Gastrocnemius medialis (tissue), 4 donors: ENCODE measurements at regions not wholly inside any gene's neighbourhood (a gene's known extent, or its start where the extent isn't known, plus 50 kb on each side); places are given as distances from the start of the nearest gene placed in this dataset.

Experiments used
- ATAC-seq, 2 donors: fragments of 150-250 bp; one replicate each; pipeline ENCODE4 v1.9.1; 2016
- DNase-seq, 2 donors: peaks; one replicate each; pipeline ENCODE4 v3.0.0-alpha.2; 2019
- H3K27ac ChIP-seq, 4 donors: fragments of 200-600 bp; sonication (generic); 1 replicate in 1 of 4; 2 replicates in 3 of 4; pipeline ENCODE4 v1.5.1; 2016 to 2018; ENCODE audit warnings: mild to moderate bottlenecking in 2 of 4, moderate library complexity in 1 of 4
- H3K27me3 ChIP-seq, 3 donors: fragments of 200-600 bp; sonication (generic) in 2 of 3; 1 replicate in 1 of 3; 2 replicates in 2 of 3; pipeline versions ENCODE4 v1.5.1 to v1.6.0; 2016 to 2019; ENCODE audit warnings: mild to moderate bottlenecking in 1 of 3, moderate library complexity in 1 of 3
- H3K36me3 ChIP-seq, 2 donors: fragments of 200-600 bp; sonication (generic) in 1 of 2; one replicate each; pipeline ENCODE4 v1.5.1; 2017 to 2018
- H3K4me1 ChIP-seq, 2 donors: fragments of 200-600 bp; sonication (generic) in 1 of 2; one replicate each; pipeline ENCODE4 v1.5.1; 2016 to 2017; ENCODE audit warnings: mild to moderate bottlenecking in 2 of 2
- H3K4me3 ChIP-seq, 4 donors: fragments of 200-600 bp; sonication (generic) in 3 of 4; 1 replicate in 1 of 4; 2 replicates in 3 of 4; pipeline ENCODE4 v1.5.1; 2016 to 2019; ENCODE audit warnings: mild to moderate bottlenecking in 2 of 4
- H3K9me3 ChIP-seq, 3 donors: fragments of 200-600 bp; sonication (generic) in 2 of 3; 1 replicate in 1 of 3; 2 replicates in 2 of 3; pipeline ENCODE4 v1.5.1; 2016 to 2019
- CTCF ChIP-seq, 5 experiments: fragments of 450-650 bp in 3 of 5; fragments of 200-600 bp in 2 of 5; sonication (generic) in 2 of 5; IDR thresholded peaks in 4 of 5; conservative IDR thresholded peaks in 1 of 5; 1 replicate in 4 of 5; 2 replicates in 1 of 5; pipeline ENCODE4 v1.5.1; 2016 to 2019; ENCODE audit warnings: antibody characterized with exemption in 5 of 5, mild to moderate bottlenecking in 3 of 5, moderate library complexity in 3 of 5
- POLR2A ChIP-seq, 2 donors: fragments of 450-650 bp; IDR thresholded peaks; one replicate each; pipeline ENCODE4 v1.6.1; 2017; ENCODE audit warnings: antibody characterized with exemption in 2 of 2, mild to moderate bottlenecking in 2 of 2, moderate library complexity in 2 of 2
- in situ Hi-C, 4 donors: fragments of 200-750 bp; cut with MboI; loops; one replicate each; pipeline versions ENCODE4 v1.15.0 to v1.8.0; 2017; ENCODE audit warnings: low sequenced_read_pairs in 4 of 4
- intact Hi-C: fragments of 100-400 bp; cut with DNase I; formaldehyde crosslinking; loops from one replicate; pipeline ENCODE4 v1.15.1; 2023; ENCODE audit warnings: low total_unique reads

- Histone ChIP-seq H3K27ac (peak overlapping the region in 1 of 4 donors; percentile 25), H3K36me3 (no peaks in the 10 kb centered on the region), H3K4me1 (no peaks in the 10 kb centered on the region), H3K27me3 (no peaks in the 10 kb centered on the region), H3K4me3 (no peak overlapping the region), H3K9me3 (no peaks in the 10 kb centered on the region)
- in situ Hi-C loops (no loop called here), intact Hi-C loops (no loop called here)
- no peak for TF ChIP-seq CTCF (IDR thresholded peaks at IDR 0.05 in 4 of 5, conservative IDR thresholded peaks at IDR 0.05 in 1 of 5)
- TF ChIP-seq POLR2A (IDR thresholded peaks at IDR 0.05) = no peak
- ATAC-seq (no peak), DNase-seq (peak in 1 of 2 donors; percentile 25)
Observed at GRCh38 chr11:76263657-76264056, 57.4 kb upstream of the WNT11 start.

- ATAC-seq (no peak), DNase-seq (no peak)
- H3K4me3 ChIP-seq = no peak overlapping the region
- in situ Hi-C loops = no loop called here
- H3K4me1 ChIP-seq = no peaks in the 10 kb centered on the region
- intact Hi-C loops = no loop called here
- TF ChIP-seq POLR2A (IDR thresholded peaks at IDR 0.05) (no peak), CTCF (IDR thresholded peaks at IDR 0.05 in 4 of 5, conservative IDR thresholded peaks at IDR 0.05 in 1 of 5) (no peak)
- no peaks in the 10 kb centered on the region for H3K9me3 ChIP-seq
- peak overlapping the region in 1 of 4 donors; percentile 25 for H3K27ac ChIP-seq
- H3K36me3 ChIP-seq = no peaks in the 10 kb centered on the region
- no peaks in the 10 kb centered on the region for H3K27me3 ChIP-seq
Observed at GRCh38 chr11:76263166-76263565, 56.9 kb upstream of the WNT11 start.

- Histone ChIP-seq H3K27me3 (no peaks in the 10 kb centered on the region), H3K36me3 (no peaks in the 10 kb centered on the region), H3K9me3 (no peaks in the 10 kb centered on the region), H3K4me3 (no peak overlapping the region), H3K27ac (no peak overlapping the region), H3K4me1 (no peaks in the 10 kb centered on the region)
- DNase-seq (no peak), ATAC-seq (no peak)
- TF ChIP-seq POLR2A (IDR thresholded peaks at IDR 0.05) (no peak), CTCF (IDR thresholded peaks at IDR 0.05 in 4 of 5, conservative IDR thresholded peaks at IDR 0.05 in 1 of 5) (no peak)
- in situ Hi-C loops = no loop called here
- intact Hi-C loops = no loop called here
Observed at GRCh38 chr11:76260296-76260925, 54.1 kb upstream of the WNT11 start.

- Histone ChIP-seq H3K36me3 (no peaks in the 10 kb centered on the region), H3K27me3 (no peaks in the 10 kb centered on the region), H3K4me3 (no peak overlapping the region), H3K9me3 (no peaks in the 10 kb centered on the region), H3K27ac (no peak overlapping the region), H3K4me1 (no peaks in the 10 kb centered on the region)
- intact Hi-C loops (no loop called here), in situ Hi-C loops (no loop called here)
- ATAC-seq (no peak), DNase-seq (no peak)
- TF ChIP-seq POLR2A (IDR thresholded peaks at IDR 0.05) = no peak
- TF ChIP-seq CTCF (IDR thresholded peaks at IDR 0.05 in 4 of 5, conservative IDR thresholded peaks at IDR 0.05 in 1 of 5) = no peak
Observed at GRCh38 chr11:76259299-76259908, 53.1 kb upstream of the WNT11 start.
